Hematopoietic multipotent progenitor cell treated with erythropoietin and hydrocortisone succinate and interleukin-3 and kit ligand, for 8 days (in vitro differentiated cells): ENCODE measurements at regions not wholly inside any gene's neighbourhood (a gene's known extent, or its start where the extent isn't known, plus 50 kb on each side); places are given as distances from the start of the nearest gene placed in this dataset.
A peak's percentile ranks its signal among the peaks of the same experiment; 100 is the strongest.
"Not testable (repeated sequence)": the region's sequence is repeated elsewhere in the genome, so short reads cannot be mapped to it uniquely, and the experiment has no call there.

ENCODE experiments used
- DNase-seq: peaks from one replicate; pipeline ENCODE4 v3.0.0-alpha.2; 2015

GRCh38 chr2:87630892-87631291 lies 117.0 kb upstream of the PLGLB2 start:
- not testable (repeated sequence) for DNase-seq

- not testable (repeated sequence) for DNase-seq
These were observed 116.5 kb upstream of the PLGLB2 start for GRCh38 chr2:87631402-87631801.

GRCh38 chr2:87633287-87633963 lies 114.5 kb upstream of the PLGLB2 start:
- not testable (repeated sequence) for DNase-seq

- not testable (repeated sequence) for DNase-seq
These were observed 113.8 kb upstream of the PLGLB2 start for GRCh38 chr2:87634106-87634505.

GRCh38 chr2:87634971-87635650 lies 112.8 kb upstream of the PLGLB2 start:
- DNase-seq, result not testable (repeated sequence)

- not testable (repeated sequence) for DNase-seq
These were observed 111.6 kb upstream of the PLGLB2 start for GRCh38 chr2:87636246-87636645.

- not testable (repeated sequence) for DNase-seq
These were observed 111.2 kb upstream of the PLGLB2 start for GRCh38 chr2:87636735-87637134.

- DNase-seq, result not testable (repeated sequence)
These were observed 110.5 kb upstream of the PLGLB2 start for GRCh38 chr2:87637249-87637990.

GRCh38 chr2:87638114-87638807 lies 109.6 kb upstream of the PLGLB2 start:
- DNase-seq, result not testable (repeated sequence)

- DNase-seq, result not testable (repeated sequence)
These were observed 109.0 kb upstream of the PLGLB2 start for GRCh38 chr2:87638872-87639271.

- not testable (repeated sequence) for DNase-seq
These were observed 108.0 kb upstream of the PLGLB2 start for GRCh38 chr2:87639801-87640440.

- DNase-seq, result not testable (repeated sequence)
These were observed 106.8 kb upstream of the PLGLB2 start for GRCh38 chr2:87640961-87641563.

- DNase-seq, result not testable (repeated sequence)
These were observed 104.7 kb upstream of the PLGLB2 start for GRCh38 chr2:87643165-87643564.

- peak; percentile 39 for DNase-seq
These were observed 100.0 kb upstream of the PLGLB2 start for GRCh38 chr2:87647737-87648498.

GRCh38 chr2:87648815-87649214 lies 99.1 kb upstream of the PLGLB2 start:
- not testable (repeated sequence) for DNase-seq

GRCh38 chr2:87649871-87650270 lies 98.0 kb upstream of the PLGLB2 start:
- DNase-seq, result not testable (repeated sequence)

- DNase-seq, result not testable (repeated sequence)
These were observed 97.0 kb upstream of the PLGLB2 start for GRCh38 chr2:87650837-87651236.

GRCh38 chr2:87651589-87651988 lies 96.3 kb upstream of the PLGLB2 start:
- DNase-seq, result not testable (repeated sequence)

- not testable (repeated sequence) for DNase-seq
These were observed 94.5 kb upstream of the PLGLB2 start for GRCh38 chr2:87653373-87653772.

- DNase-seq, result not testable (repeated sequence)
These were observed 93.6 kb upstream of the PLGLB2 start for GRCh38 chr2:87654136-87654814.
